ENCODE measurements at regions not wholly inside any gene's neighbourhood (a gene's known extent, or its start where the extent isn't known, plus 50 kb on each side); places are given as distances from the start of the nearest gene placed in this dataset.

GRCh38 chr7:124515106-124515830 lies 250.3 kb downstream of the GPR37 start:
- TF ChIP-seq, protein P1, sequence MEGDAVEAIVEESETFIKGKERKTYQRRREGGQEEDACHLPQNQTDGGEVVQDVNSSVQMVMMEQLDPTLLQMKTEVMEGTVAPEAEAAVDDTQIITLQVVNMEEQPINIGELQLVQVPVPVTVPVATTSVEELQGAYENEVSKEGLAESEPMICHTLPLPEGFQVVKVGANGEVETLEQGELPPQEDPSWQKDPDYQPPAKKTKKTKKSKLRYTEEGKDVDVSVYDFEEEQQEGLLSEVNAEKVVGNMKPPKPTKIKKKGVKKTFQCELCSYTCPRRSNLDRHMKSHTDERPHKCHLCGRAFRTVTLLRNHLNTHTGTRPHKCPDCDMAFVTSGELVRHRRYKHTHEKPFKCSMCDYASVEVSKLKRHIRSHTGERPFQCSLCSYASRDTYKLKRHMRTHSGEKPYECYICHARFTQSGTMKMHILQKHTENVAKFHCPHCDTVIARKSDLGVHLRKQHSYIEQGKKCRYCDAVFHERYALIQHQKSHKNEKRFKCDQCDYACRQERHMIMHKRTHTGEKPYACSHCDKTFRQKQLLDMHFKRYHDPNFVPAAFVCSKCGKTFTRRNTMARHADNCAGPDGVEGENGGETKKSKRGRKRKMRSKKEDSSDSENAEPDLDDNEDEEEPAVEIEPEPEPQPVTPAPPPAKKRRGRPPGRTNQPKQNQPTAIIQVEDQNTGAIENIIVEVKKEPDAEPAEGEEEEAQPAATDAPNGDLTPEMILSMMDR (IDR thresholded peaks at IDR 0.05) = no peak
- no peak for TF ChIP-seq POLR2A (IDR thresholded peaks at IDR 0.05)

All from lower leg skin (tissue), 3 donors.